HepG2 (cell line): ENCODE measurements at regions not wholly inside any gene's neighbourhood (a gene's known extent, or its start where the extent isn't known, plus 50 kb on each side); places are given as distances from the start of the nearest gene placed in this dataset.

Source experiments
- ATAC-seq: fragments of 200-7000 bp; cut with Tn5 transposase; 3 replicates; pipeline ENCODE4 v1.9.1; 2020; ENCODE audit warnings: mild to moderate bottlenecking, moderate library complexity
- BruUV-seq: library from RNA; stranded (reverse); fragments of 400-500 nt; replicated peaks from 2 replicates; lab custom pipeline; 2021; lab: Mats Ljungman, UMichigan
- CTCF ChIA-PET: fragments of 300-600 bp; formaldehyde crosslinking; extraction: SDS; loops from one replicate; lab custom pipeline; 2021; ENCODE audit warnings: low total read pairs, inconsistent platforms, low intra/inter-chr PET ratio; lab: Yijun Ruan, JAX
- POLR2A ChIA-PET: fragments of 350-600 bp; sonication (Branson Sonifier 250); formaldehyde crosslinking; loops from one replicate; lab custom pipeline; 2020; ENCODE audit warnings: antibody characterized with exemption, inconsistent platforms; lab: Yijun Ruan, JAX
- DNase-seq: peaks from one replicate; pipeline ENCODE4 v3.0.0-alpha.2; 2015; ENCODE audit warnings: low spot score
- FAIRE-seq: peaks from 3 replicates; lab custom pipeline; 2011; peaks lifted over from hg19 to GRCh38; lab: Jason Lieb, UNC
- H2AFZ ChIP-seq: one replicate; pipeline ENCODE4 v1.6.1; 2011; ENCODE audit warnings: low read length, inconsistent platforms
- H3K27ac ChIP-seq: fragments of 300-600 bp; 3 replicates; pipeline ENCODE4 v1.8.0; 2011; ENCODE audit warnings: mixed run types, mild to moderate bottlenecking, mixed read lengths, low read length, inconsistent platforms; ENCODE audit not compliant: insufficient read depth; ENCODE audit errors: extremely low read length
- H3K27me3 ChIP-seq, 2 experiments: fragments of 200-600 bp in 1 of 2; 2 replicates in 1 of 2; 3 replicates in 1 of 2; pipeline versions ENCODE4 v1.6.0 to v1.8.0; 2011; ENCODE audit warnings: low read length in 2 of 2, mild to moderate bottlenecking in 2 of 2, moderate library complexity in 2 of 2, inconsistent platforms in 1 of 2; ENCODE audit not compliant: insufficient read depth in 2 of 2, control insufficient read depth in 1 of 2
- H3K36me3 ChIP-seq, 2 experiments: fragments of 200-600 bp in 1 of 2; replicated peaks in 1 of 2; 2 replicates in 1 of 2; 3 replicates in 1 of 2; pipeline versions ENCODE4 v1.5.1 to v1.8.0; 2011; ENCODE audit warnings: low read length in 2 of 2, inconsistent platforms in 1 of 2; ENCODE audit not compliant: insufficient read depth in 2 of 2, control insufficient read depth in 1 of 2
- H3K4me1 ChIP-seq: 2 replicates; pipeline ENCODE4 v1.5.1; 2012; ENCODE audit warnings: low read length, inconsistent platforms; ENCODE audit not compliant: insufficient read depth
- H3K4me2 ChIP-seq: 2 replicates; pipeline ENCODE4 v1.6.0; 2011; ENCODE audit warnings: low read depth, low read length, inconsistent platforms
- H3K4me3 ChIP-seq, 3 experiments: fragments of 200-600 bp in 1 of 3; sonication (generic), shearing (Covaris generic) in 1 of 3; replicated peaks in 1 of 3; 2 replicates each; pipeline ENCODE4 v1.5.1; 2011 to 2016; ENCODE audit warnings: low read length in 3 of 3, inconsistent platforms in 2 of 3, low read depth in 2 of 3, mild to moderate bottlenecking in 2 of 3, control low read depth in 1 of 3, mixed read lengths in 1 of 3; ENCODE audit not compliant: insufficient read depth in 1 of 3
- H3K79me2 ChIP-seq: one replicate; pipeline ENCODE4 v1.6.1; 2011; ENCODE audit warnings: low read length, inconsistent platforms; ENCODE audit not compliant: insufficient read depth
- H3K9ac ChIP-seq: 2 replicates; pipeline ENCODE4 v1.6.0; 2011; ENCODE audit warnings: mild to moderate bottlenecking, low read depth, low read length, inconsistent platforms; ENCODE audit not compliant: insufficient read depth
- H3K9me3 ChIP-seq: 2 replicates; pipeline ENCODE4 v1.5.1; 2012; ENCODE audit warnings: mild to moderate bottlenecking, low read length
- H4K20me1 ChIP-seq: 2 replicates; pipeline ENCODE4 v1.6.0; 2011; ENCODE audit warnings: inconsistent platforms, mild to moderate bottlenecking, low read length, moderate library complexity; ENCODE audit not compliant: insufficient read depth
- ARHGAP35 ChIP-seq: sonication (generic); formaldehyde crosslinking; IDR thresholded peaks from 2 replicates; pipeline ENCODE4 v1.9.0; 2022; ENCODE audit warnings: mild to moderate bottlenecking, inconsistent platforms, moderate library complexity, missing genetic modification reagents, borderline replicate concordance
- MTERF4 ChIP-seq: sonication (generic); formaldehyde crosslinking; IDR thresholded peaks from 2 replicates; pipeline ENCODE4 v1.8.0; 2023; ENCODE audit warnings: mild to moderate bottlenecking, missing genetic modification reagents
- POLR2AphosphoS5 ChIP-seq: IDR thresholded peaks from 2 replicates; pipeline ENCODE4 v1.6.1; 2012; ENCODE audit warnings: low read depth, low read length
- REL ChIP-seq: sonication (generic); formaldehyde crosslinking; conservative IDR thresholded peaks from 2 replicates; pipeline ENCODE4 v1.8.0; 2022; ENCODE audit warnings: mild to moderate bottlenecking, missing genetic modification reagents, moderate library complexity
- THAP9 ChIP-seq: sonication (generic); formaldehyde crosslinking; IDR thresholded peaks from 2 replicates; pipeline ENCODE4; 2020; ENCODE audit warnings: missing genetic modification reagents, mild to moderate bottlenecking, borderline replicate concordance
- ZBTB34 ChIP-seq: sonication (generic); formaldehyde crosslinking; IDR thresholded peaks from 2 replicates; pipeline ENCODE4 v1.8.0; 2022; ENCODE audit warnings: mild to moderate bottlenecking, missing genetic modification reagents
- ZBTB43 ChIP-seq: sonication (generic); formaldehyde crosslinking; conservative IDR thresholded peaks from 2 replicates; pipeline ENCODE4 v1.4.0; 2020; ENCODE audit warnings: missing genetic modification reagents
- ZFP36 ChIP-seq: fragments of 150-350 bp; IDR thresholded peaks from 2 replicates; pipeline ENCODE4 v1.6.1; 2018; ENCODE audit warnings: borderline replicate concordance, low read length, low read depth; ENCODE audit not compliant: partially characterized antibody
- ZNF121 ChIP-seq: sonication (generic); formaldehyde crosslinking; IDR thresholded peaks from 2 replicates; pipeline ENCODE4 v1.5.0; 2020; ENCODE audit warnings: mild to moderate bottlenecking, missing genetic modification reagents
- ZNF124 ChIP-seq: sonication (generic); formaldehyde crosslinking; IDR thresholded peaks from 2 replicates; pipeline ENCODE4 v1.4.0; 2020; ENCODE audit warnings: missing genetic modification reagents
- ZNF501 ChIP-seq: sonication (generic); formaldehyde crosslinking; IDR thresholded peaks from 2 replicates; pipeline ENCODE4 v1.5.1; 2020; ENCODE audit warnings: mild to moderate bottlenecking, moderate library complexity, missing genetic modification reagents
- WGBS: methylation state at CpG from one replicate; pipeline ENCODE4 v1.1.6; 2017; ENCODE audit warnings: low lambda C conversion rate; 5-methylcytosine and 5-hydroxymethylcytosine counted together
- in situ Hi-C: cut with HindIII; loops from 2 replicates; pipeline ENCODE4 v1.10.0; 2017; ENCODE audit warnings: low pct_unique_long_range_greater_than_20kb; ENCODE audit not compliant: extremely low pct_ligation_motif_present
- intact Hi-C: fragments of 100-400 bp; cut with micrococcal nuclease; formaldehyde crosslinking; loops from one replicate; pipeline ENCODE4 v1.10.0; 2022; ENCODE audit not compliant: unreplicated experiment

GRCh38 chr15:62218841-62219240, 53.8 kb upstream of the C2CD4B start:
- Histone ChIP-seq H3K9me3 (peaks cover 10% of the 10 kb centered on the region; the same call in 1 of the 2 replicates), H3K79me2 (no peaks in the 10 kb centered on the region), H3K9ac (no peak overlapping the region), H4K20me1 (no peaks in the 10 kb centered on the region), H2AFZ (no peak overlapping the region), H3K27me3 (peaks cover 0 to 22% of the 10 kb centered on the region in 2 experiments; a peak in 1 of 5 replicates), H3K4me1 (no peaks in the 10 kb centered on the region), H3K4me2 (no peak overlapping the region), H3K27ac (no peak overlapping the region), H3K4me3 (no peak overlapping the region), H3K36me3 (no peaks in the 10 kb centered on the region)
- WGBS: 59% methylated on average over 15 of the region's 15 CpGs
- ATAC-seq (no peak), FAIRE-seq (no peak), DNase-seq (no peak)
- ChIA-PET CTCF (no interaction called here), POLR2A (no interaction called here)
- no peak for TF ChIP-seq ZNF124 (CRISPR knock-in tag)
- no peak for TF ChIP-seq ZBTB34 (CRISPR knock-in tag)
- TF ChIP-seq ZFP36: no peak
- TF ChIP-seq REL (CRISPR knock-in tag): no peak
- intact Hi-C loops (no loop called here), in situ Hi-C loops (no loop called here)
- no TSS peak for BruUV-seq

- no peaks in the 10 kb centered on the region for H3K4me1 ChIP-seq
- TF ChIP-seq ZBTB43: no peak
- TF ChIP-seq ZNF501 (CRISPR knock-in tag): no peak
- no peak for TF ChIP-seq ARHGAP35 (CRISPR knock-in tag)
- TF ChIP-seq ZNF121 (CRISPR knock-in tag): no peak
- TF ChIP-seq POLR2AphosphoS5: no peak
- no peak for TF ChIP-seq THAP9 (CRISPR knock-in tag)
- no peak for TF ChIP-seq MTERF4 (CRISPR knock-in tag)
- TF ChIP-seq, all 625 proteins: peak for 0
- Histone ChIP-seq H3K27ac (no peak overlapping the region), H3K4me3 (no peak overlapping the region), H4K20me1 (no peaks in the 10 kb centered on the region), H3K27me3 (peaks cover 0 to 22% of the 10 kb centered on the region in 2 experiments; a peak in 1 of 5 replicates), H3K9ac (no peak overlapping the region), H3K79me2 (no peaks in the 10 kb centered on the region), H3K4me2 (no peak overlapping the region), H3K36me3 (no peaks in the 10 kb centered on the region), H2AFZ (no peak overlapping the region), H3K9me3 (peaks cover 10% of the 10 kb centered on the region; the same call in 1 of the 2 replicates)
- in situ Hi-C loops: no loop called here
- BruUV-seq: no TSS peak
- intact Hi-C loops: no loop called here
- POLR2A ChIA-PET: no interaction called here
- FAIRE-seq: no peak
- ATAC-seq: no peak
- 17% methylated on average over 5 of the region's 5 CpGs for WGBS
- CTCF ChIA-PET: no interaction called here
- no peak for DNase-seq
These were observed 54.7 kb upstream of the C2CD4B start for GRCh38 chr15:62219799-62220198.
